ENCODE measurements at regions not wholly inside any gene's neighbourhood (a gene's known extent, or its start where the extent isn't known, plus 50 kb on each side); places are given as distances from the start of the nearest gene placed in this dataset.

DNA sequence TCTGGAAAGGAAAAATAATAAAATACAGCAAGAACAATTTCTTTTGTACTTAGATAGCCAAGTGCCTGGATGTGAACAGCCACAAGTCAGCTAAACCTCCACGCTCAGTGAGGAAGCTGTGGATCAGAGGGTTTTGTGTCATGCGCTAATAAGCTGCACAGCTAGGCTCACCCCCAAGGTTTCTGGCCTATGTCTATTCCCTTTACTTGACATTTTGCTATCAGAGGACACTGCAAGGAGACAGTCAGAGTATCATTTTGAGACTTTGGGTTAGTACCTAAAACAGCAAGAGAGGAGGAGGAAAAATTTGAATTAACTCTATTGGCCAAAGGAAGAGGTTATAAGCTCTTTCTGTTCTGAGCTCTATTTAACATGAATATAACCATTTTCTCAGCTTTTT lies 139.3 kb downstream of the KCNJ2 start:
- TF ChIP-seq, protein P1, sequence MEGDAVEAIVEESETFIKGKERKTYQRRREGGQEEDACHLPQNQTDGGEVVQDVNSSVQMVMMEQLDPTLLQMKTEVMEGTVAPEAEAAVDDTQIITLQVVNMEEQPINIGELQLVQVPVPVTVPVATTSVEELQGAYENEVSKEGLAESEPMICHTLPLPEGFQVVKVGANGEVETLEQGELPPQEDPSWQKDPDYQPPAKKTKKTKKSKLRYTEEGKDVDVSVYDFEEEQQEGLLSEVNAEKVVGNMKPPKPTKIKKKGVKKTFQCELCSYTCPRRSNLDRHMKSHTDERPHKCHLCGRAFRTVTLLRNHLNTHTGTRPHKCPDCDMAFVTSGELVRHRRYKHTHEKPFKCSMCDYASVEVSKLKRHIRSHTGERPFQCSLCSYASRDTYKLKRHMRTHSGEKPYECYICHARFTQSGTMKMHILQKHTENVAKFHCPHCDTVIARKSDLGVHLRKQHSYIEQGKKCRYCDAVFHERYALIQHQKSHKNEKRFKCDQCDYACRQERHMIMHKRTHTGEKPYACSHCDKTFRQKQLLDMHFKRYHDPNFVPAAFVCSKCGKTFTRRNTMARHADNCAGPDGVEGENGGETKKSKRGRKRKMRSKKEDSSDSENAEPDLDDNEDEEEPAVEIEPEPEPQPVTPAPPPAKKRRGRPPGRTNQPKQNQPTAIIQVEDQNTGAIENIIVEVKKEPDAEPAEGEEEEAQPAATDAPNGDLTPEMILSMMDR (conservative IDR thresholded peaks at IDR 0.05), result no peak
- no peak for TF ChIP-seq ZFX (IDR thresholded peaks at IDR 0.05)
